NCI-H1092 (cell line): ENCODE measurements at regions not wholly inside any gene's neighbourhood (a gene's known extent, or its start where the extent isn't known, plus 50 kb on each side); places are given as distances from the start of the nearest gene placed in this dataset.
"Not testable (repeated sequence)": the region's sequence is repeated elsewhere in the genome, so short reads cannot be mapped to it uniquely, and the experiment has no call there.

Source experiments
- DNase-seq: peaks from one replicate; lab custom pipeline; 2025; lab: John Stamatoyannopoulos, UW

GRCh38 chr11:91314521-91314920, 910.1 kb upstream of the FAT3 start:
- no peak for DNase-seq

DNA sequence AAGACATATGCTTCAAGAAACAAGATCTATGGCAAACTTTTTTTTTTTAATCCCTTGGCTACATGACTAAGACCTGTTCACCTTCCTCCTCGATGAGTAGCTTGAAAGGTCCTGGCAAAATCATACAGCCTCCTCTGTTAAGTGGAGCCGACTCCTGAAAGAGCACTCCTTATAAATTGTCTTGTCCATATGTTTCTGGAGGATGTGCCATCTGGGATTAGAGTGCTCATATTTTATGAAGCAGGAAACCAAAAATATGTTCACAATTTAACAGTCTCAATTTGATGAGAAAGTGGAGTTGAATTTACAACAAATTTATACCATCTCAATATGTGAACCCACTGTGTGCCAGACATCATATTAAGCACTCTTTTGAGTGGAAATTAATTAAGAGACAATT, 912.1 kb upstream of the FAT3 start:
- no peak for DNase-seq

GRCh38 chr11:91310085-91310484, 914.5 kb upstream of the FAT3 start:
- no peak for DNase-seq

DNA sequence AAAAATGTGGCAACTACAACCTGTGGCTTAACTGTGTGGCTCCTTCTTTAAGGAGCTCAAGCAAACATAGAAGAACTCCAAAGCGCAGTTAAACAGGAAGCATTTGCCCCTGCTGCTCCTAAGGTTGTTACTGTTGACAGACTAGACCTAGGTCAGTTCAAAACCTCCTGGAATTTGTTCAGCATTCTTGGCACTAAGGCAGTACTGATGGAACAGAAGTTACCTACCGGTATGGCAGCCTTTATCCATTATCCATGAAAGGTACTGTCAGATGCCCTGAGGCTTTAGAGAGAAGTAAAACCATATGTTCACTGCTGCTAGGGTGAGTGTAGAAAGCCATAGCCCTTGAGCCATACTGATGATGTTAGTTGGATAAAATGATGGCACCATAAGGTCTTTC, 916.5 kb upstream of the FAT3 start:
- DNase-seq = no peak

- DNase-seq = no peak
Observed at GRCh38 chr11:91305402-91305801, 919.2 kb upstream of the FAT3 start.

- no peak for DNase-seq
Observed at GRCh38 chr11:91303749-91304148, 920.9 kb upstream of the FAT3 start.

DNA sequence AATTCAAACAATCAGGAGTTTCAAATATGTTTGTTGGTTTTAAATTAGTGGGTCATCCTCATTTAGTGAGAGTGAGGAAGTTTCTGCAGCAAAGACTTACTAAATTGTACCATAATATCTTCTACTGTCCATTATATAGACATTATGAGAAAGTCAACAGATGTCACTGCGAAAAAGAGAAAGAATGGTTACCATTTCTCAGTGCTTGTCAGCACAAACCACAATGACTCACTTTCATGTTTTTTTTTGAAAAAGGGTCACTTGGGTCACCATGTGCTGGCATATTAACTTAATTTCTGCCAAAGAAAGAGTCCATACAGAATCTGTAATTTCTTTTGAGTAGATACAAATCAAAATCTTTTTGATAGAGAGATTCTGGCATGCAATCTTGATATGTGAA, 924.6 kb upstream of the FAT3 start:
- no peak for DNase-seq

GRCh38 chr11:91296629-91297028, 928.0 kb upstream of the FAT3 start:
- DNase-seq = no peak

DNA sequence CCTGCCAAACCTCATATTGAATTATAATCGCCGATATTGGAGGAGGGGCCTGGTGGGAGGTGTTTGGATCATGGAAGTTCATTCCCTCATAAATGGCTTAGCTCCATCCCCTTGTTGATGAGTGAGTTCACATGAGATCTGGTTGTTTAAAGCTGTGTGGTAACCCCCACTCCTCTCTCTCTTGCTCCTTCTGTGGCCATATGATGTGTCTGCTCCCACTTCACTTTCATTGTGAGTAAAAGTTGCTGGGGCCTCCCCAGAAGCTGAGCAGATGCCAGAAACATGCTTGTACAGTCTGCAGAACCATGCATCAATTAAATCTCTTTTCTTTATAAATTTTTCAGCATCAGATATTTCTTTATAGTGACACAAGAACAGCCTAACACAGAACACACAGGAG, 929.0 kb upstream of the FAT3 start:
- DNase-seq = no peak

DNA sequence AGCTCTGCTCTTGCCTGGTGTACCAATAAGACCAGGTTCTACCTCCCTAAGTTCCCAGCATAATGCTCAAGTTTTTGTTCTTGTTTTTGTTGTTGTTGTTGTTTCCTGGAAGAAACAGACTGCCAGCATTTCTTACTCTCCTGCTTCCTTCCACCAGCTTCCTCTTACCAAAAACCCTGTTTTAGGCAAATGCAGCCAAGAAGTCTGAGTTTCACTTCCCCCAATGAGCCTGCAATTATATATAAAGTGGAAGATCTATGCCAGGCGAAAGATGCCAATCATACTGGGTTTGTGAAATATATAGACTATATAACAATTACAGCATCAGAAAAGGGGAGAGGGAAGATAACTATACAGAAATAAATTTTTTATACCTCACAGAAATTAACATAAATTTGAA, 931.5 kb upstream of the FAT3 start:
- DNase-seq = no peak

DNA sequence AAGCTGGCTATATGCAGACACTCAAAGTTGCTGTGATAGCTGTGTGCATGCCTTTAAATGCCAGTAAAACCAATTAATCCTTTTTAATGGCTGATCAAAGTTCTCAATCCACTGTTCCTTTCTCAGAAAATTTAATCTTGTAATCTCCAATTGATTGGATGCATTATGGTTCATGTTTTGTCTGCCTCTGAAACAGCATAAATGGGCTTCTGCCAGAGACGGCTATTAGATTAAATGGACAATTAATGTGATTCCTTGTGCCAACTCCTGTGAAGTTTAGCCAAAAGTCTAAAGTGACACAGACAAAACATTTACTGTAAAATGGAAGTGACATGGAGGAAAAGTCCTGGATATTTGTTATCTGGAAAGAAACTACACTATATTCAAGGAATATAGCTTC, 952.5 kb upstream of the FAT3 start:
- no peak for DNase-seq

DNA sequence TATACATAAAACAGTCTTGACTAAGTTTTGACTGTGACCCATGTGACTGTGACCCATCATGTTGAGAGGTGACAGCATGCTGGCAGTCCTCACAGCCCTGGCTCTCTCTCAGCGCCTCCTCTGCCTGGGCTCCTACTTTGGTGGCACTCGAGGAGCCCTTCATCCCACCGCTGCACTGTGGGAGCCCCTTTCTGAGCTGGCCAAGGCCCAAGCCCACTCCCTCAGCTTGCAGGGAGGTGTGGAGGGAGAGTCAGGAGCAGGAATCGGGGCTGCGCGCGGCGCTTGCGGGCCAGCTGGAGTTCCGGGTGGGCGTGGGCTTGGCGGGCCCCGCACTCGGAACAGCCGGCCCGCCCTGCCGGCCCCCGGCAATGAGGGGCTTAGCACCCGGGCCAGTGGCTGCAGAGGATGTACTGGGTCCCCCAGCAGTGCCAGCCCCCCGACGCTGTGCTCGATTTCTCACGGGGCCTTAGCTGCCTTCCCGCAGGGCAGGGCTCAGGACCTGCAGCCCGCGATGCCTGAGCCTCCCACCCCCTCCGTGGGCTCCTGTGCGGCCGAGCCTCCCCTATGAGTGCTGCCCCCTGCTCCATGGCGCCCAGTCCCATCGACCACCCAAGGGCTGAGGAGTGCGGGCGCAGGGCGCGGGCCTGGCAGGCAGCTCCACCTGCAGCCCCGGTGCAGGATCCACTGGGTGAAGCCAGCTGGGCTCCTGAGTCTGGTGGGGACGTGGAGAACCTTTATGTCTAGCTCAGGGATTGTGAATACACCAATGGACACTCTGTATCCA, 955.9 kb upstream of the FAT3 start:
- not testable (repeated sequence) for DNase-seq

DNA sequence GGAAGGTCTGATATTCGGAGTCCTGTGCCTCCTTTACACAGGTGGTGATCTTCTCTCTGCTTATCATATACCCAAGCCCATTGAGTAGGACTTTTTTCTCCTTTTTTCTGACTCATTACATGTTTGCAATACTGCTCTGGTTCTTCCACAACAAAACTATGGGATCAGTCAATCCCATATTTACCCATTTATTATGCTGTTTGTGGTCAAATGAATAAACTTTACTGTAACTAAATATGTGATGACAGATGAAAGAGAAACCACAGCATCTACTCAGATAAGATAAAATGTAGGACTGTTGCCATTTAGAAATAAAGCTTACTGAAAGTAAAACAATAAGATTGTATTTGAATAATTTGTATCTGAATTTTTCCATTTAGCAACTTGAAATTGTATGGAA, 958.7 kb upstream of the FAT3 start:
- no peak for DNase-seq

DNA sequence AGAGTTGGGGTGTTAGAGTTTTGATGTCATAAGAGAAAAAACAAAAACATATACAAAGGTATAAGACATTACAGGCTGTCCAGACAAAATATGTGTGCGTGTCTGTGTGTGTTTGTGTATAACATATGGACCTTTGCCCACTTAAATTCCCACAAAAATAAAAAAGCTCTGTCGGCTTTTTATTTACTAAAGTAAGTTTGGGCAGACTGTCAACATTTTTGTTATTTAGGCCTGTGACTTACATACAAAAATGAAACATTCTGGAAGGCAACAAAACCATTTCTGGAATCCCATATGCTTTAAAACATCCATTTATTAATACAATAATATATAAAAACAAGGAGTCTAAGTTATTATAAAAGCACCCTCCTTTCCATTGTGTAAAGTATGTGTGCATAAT, 960.1 kb upstream of the FAT3 start:
- no peak for DNase-seq

DNA sequence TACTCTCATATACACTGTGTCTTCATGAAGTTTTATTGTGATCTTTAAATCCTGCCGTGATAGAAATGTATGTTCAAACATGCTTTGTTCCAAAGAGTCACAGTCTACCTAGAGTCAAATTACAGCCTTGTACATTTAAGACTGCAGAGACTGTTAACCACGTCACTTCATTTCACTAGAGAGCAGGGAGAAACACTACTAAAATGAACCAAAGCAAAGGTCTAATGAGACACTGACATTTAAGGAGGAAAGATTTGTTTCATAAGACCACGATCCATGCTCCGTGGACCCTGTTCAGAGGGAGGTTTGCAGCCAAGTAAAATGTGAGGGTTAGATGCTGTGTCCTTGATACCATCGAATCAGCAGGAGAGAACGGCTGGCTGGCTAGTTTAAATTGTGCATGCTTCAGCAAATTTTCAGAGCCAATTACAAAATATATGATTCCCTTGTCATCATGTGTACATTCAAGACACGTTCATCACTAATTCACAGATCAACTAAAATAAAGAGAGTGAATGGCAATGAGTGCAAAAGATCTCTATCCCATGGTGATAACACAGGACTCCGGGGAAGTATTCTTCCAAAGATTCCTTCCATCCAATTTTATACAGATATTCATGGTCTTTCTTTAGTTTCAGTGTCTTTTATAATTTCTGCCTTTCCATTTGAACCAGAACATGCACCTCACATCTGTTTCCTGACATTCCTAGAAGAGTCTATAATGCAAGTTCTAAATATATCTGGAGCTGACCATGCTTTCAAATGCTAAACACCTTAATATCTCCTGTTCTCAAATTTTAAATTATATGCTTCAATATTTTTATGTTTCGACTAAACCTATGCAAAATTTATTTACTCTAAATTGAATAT, 960.9 kb upstream of the FAT3 start:
- DNase-seq = no peak

- no peak for DNase-seq
Observed at GRCh38 chr11:91261513-91261912, 963.1 kb upstream of the FAT3 start.

- DNase-seq = no peak
Observed at GRCh38 chr11:91258876-91259275, 965.7 kb upstream of the FAT3 start.

- no peak for DNase-seq
Observed at GRCh38 chr11:91257667-91258066, 967.0 kb upstream of the FAT3 start.

DNA sequence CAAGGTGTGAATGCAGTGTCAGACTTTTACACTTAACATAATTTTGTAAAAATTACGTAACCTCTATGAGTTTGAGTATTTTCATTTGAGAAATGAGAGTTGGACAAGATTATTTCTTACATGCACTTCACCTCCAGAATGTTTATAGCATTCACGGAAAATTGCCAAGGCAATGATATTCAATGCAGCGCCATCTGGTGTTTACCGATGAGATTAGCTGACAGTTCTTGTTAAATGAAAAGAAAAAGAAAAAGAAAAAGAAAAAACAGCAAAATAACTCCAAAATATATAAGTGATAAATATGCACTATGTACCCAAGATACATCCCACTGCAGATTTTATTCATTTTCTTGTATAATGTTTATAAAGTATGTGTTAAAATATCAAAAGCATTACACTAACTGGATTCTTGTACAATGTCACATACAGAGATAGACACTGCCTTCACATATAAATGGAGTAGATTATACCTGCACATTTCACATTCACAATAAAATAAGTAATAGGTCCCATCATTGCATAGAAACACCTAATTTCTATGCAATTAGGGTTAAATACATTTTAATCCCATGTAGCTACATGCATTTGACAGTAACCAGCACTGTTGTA, 976.3 kb upstream of the FAT3 start:
- DNase-seq = no peak

GRCh38 chr11:91247009-91247735, 977.4 kb upstream of the FAT3 start:
- no peak for DNase-seq

DNA sequence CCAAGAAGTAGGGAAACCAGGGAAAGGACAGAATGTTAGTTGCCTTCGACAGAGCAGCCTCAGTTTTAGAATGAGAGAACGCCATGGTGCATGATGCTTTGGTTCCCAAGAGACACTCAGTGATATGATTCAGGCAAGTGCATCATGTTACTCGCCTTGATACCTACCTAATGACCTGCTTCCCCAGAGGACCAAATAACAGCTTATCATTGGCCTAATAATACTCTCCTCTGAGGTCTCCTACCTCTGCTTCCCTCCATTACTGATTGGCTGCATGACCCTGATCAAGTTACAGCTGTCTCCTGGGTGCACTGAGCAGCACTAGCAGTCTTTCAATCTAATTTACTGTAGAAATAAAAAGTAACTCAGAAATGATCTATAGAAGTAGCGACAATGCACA, 979.7 kb upstream of the FAT3 start:
- DNase-seq = no peak

DNA sequence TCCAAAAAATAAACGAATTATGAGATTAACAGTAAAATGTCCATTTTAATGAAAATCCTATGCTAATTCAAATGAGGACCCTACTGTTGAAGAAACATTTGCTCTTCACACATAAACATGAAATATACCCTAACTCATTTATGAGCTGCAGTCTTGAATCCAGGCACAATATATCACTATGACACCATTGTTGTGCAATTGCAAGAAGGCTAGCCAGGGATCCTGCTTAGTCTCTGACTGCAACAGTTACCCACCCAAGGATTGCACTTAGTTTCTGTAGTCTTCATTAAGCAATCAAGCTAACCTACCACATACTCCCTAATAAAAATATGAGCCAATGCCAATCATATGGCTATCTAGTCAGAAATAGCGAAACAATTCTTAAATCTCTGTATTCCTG, 981.0 kb upstream of the FAT3 start:
- no peak for DNase-seq
